Hepatocyte (in vitro differentiated cells): ENCODE measurements at regions not wholly inside any gene's neighbourhood (a gene's known extent, or its start where the extent isn't known, plus 50 kb on each side); places are given as distances from the start of the nearest gene placed in this dataset.

Experiments used
- CTCF ChIP-seq: fragments of 200-600 bp; sonication (generic); IDR thresholded peaks from 2 replicates; pipeline ENCODE4 v1.5.1; 2016; ENCODE audit warnings: antibody characterized with exemption, mild to moderate bottlenecking; ENCODE audit not compliant: poor library complexity
- EZH2 ChIP-seq: fragments of 200-600 bp; sonication (generic); IDR thresholded peaks from 2 replicates; pipeline ENCODE4 v1.6.1; 2016; ENCODE audit warnings: antibody characterized with exemption, mild to moderate bottlenecking, borderline replicate concordance

DNA sequence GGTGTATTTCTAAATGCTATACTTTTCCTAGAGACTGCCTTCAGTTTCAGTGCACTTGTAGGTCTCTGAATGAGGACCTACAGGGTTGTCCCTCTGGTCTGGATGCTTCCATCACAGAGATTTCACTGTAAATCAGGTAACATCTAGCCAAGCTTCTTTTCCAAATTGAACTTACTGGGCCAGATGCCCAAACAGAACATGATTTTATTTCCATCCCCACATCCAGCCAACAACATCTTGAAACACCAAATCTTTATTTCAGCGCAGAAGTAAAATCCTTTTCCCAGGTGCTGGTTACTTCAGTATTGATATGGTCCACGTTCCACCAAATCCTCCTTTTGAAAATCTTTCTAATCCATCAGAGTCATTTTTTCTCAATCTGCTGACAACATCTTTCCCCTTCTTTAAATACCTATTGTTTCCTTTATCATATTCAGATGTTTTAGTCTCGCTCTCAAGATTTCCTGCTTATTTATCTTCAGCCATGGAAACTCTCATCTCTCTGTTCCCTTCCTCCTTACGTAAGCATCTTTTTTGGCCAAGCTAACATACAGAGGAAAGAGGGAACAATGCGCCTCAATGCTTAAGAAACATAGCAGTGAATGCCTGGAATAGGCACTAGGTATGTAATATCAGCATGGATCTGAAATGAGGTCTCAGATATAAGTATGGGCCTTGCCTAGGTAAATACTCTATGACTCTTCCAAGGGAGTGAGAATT, 201.2 kb upstream of the MTNR1B start:
- TF ChIP-seq CTCF (no peak), EZH2 (no peak)
